Neural progenitor cell (in vitro differentiated cells): ENCODE measurements at regions not wholly inside any gene's neighbourhood (a gene's known extent, or its start where the extent isn't known, plus 50 kb on each side); places are given as distances from the start of the nearest gene placed in this dataset.
A peak's percentile ranks its signal among the peaks of the same experiment; 100 is the strongest.

Experiments used
- DNase-seq: peaks from one replicate; pipeline ENCODE4 v3.0.0-alpha.2; 2016; ENCODE audit warnings: low spot score
- H2AFZ ChIP-seq: fragments of 200-600 bp; sonication (generic); replicated peaks from 2 replicates; pipeline ENCODE4 v1.6.1; 2016; ENCODE audit warnings: antibody characterized with exemption
- H3F3A ChIP-seq: fragments of 200-600 bp; sonication (generic); 2 replicates; pipeline ENCODE4 v1.6.1; 2016; ENCODE audit warnings: antibody characterized with exemption, low read depth
- H3K27ac ChIP-seq: fragments of 200-600 bp; sonication (generic); 2 replicates; pipeline ENCODE4 v1.5.1; 2016; ENCODE audit warnings: mild to moderate bottlenecking
- H3K27me3 ChIP-seq: fragments of 200-600 bp; sonication (generic); 2 replicates; pipeline ENCODE4 v1.6.1; 2016; ENCODE audit warnings: mild to moderate bottlenecking, moderate library complexity
- H3K36me3 ChIP-seq: fragments of 200-600 bp; sonication (generic); 2 replicates; pipeline ENCODE4 v1.5.1; 2016
- H3K4me1 ChIP-seq: fragments of 200-600 bp; sonication (generic); 2 replicates; pipeline ENCODE4 v1.6.1; 2016; ENCODE audit warnings: mixed run types
- H3K4me2 ChIP-seq: fragments of 200-600 bp; sonication (generic); 2 replicates; pipeline ENCODE4 v1.6.1; 2016
- H3K4me3 ChIP-seq: fragments of 200-600 bp; sonication (generic); 2 replicates; pipeline ENCODE4 v1.5.1; 2016
- H3K79me2 ChIP-seq: fragments of 200-600 bp; sonication (generic); 2 replicates; pipeline ENCODE4 v1.6.1; 2016; ENCODE audit warnings: low read depth
- H3K9ac ChIP-seq: fragments of 200-600 bp; sonication (generic); 2 replicates; pipeline ENCODE4 v1.6.1; 2016
- H3K9me3 ChIP-seq: fragments of 200-600 bp; sonication (generic); 2 replicates; pipeline ENCODE4 v1.5.1; 2016; ENCODE audit warnings: low read depth
- H4K20me1 ChIP-seq: fragments of 200-600 bp; sonication (generic); 2 replicates; pipeline ENCODE4 v1.6.1; 2016; ENCODE audit warnings: low read depth
- H3K27ac Mint-ChIP-seq: 3 replicates; pipeline ENCODE4 v1.8.0; 2021; ENCODE audit warnings: mixed read lengths
- H3K27me3 Mint-ChIP-seq: 2 replicates; pipeline ENCODE4 v1.8.0; 2022; ENCODE audit warnings: low read depth, mild to moderate bottlenecking, inconsistent platforms, moderate library complexity, mixed read lengths; ENCODE audit not compliant: insufficient read depth
- H3K36me3 Mint-ChIP-seq: 3 replicates; pipeline ENCODE4 v1.8.0; 2021; ENCODE audit warnings: mixed read lengths
- H3K4me1 Mint-ChIP-seq: 3 replicates; pipeline ENCODE4 v1.8.0; 2021; ENCODE audit warnings: mixed read lengths
- H3K4me3 Mint-ChIP-seq: 3 replicates; pipeline ENCODE4 v1.8.0; 2021; ENCODE audit warnings: mild to moderate bottlenecking, moderate library complexity, mixed read lengths
- H3K9me3 Mint-ChIP-seq: 3 replicates; pipeline ENCODE4 v1.8.0; 2020; ENCODE audit warnings: mixed read lengths
- CTCF ChIP-seq: fragments of 200-600 bp; sonication (generic); IDR thresholded peaks from 2 replicates; pipeline ENCODE4 v1.5.1; 2017; ENCODE audit warnings: antibody characterized with exemption, mild to moderate bottlenecking
- EZH2 ChIP-seq: fragments of 200-600 bp; sonication (generic); IDR thresholded peaks from 2 replicates; pipeline ENCODE4 v1.6.1; 2017; ENCODE audit warnings: antibody characterized with exemption, mild to moderate bottlenecking, moderate library complexity
- EZH2phosphoT487 ChIP-seq: fragments of 200-600 bp; sonication (generic); IDR thresholded peaks from 2 replicates; pipeline ENCODE4 v1.6.1; 2017; ENCODE audit warnings: antibody characterized with exemption

DNA sequence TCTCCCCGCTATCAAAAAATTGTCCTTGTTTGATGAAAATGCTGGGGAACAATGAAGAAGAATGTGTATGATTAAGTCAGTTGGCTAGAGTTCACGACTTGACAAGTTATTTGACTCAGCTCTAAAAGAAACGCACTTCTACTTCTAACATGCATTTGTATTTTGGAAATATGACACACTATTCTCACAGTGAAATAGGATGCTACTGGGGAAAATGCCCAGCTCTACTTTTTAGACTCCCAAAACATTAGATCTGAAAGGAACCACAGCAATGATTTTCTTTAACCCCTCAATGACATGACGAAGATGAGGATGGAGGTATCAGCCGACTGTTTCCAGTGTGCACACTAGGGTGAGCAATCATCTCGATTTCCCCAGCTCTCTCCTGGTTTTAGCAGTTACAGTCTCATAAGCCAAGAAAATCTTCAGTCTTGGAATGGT, 83.6 kb upstream of the PCSK1 start:
- Histone ChIP-seq H3F3A (no peaks in the 10 kb centered on the region), H3K9me3 (no peaks in the 10 kb centered on the region), H3K27me3 (no peaks in the 10 kb centered on the region), H3K4me2 (no peak overlapping the region), H3K79me2 (no peaks in the 10 kb centered on the region), H3K36me3 (no peaks in the 10 kb centered on the region), H3K27ac (no peak overlapping the region), H2AFZ (no peak overlapping the region), H3K4me3 (no peak overlapping the region), H4K20me1 (no peaks in the 10 kb centered on the region), H3K9ac (no peak overlapping the region), H3K4me1 (no peaks in the 10 kb centered on the region)
- Mint-ChIP-seq H3K4me1 (peaks cover 33% of the 10 kb centered on the region), H3K9me3 (peaks cover 3% of the 10 kb centered on the region), H3K4me3 (no peak overlapping the region), H3K36me3 (peaks cover 2% of the 10 kb centered on the region), H3K27ac (no peak overlapping the region), H3K27me3 (no peaks in the 10 kb centered on the region)
- TF ChIP-seq CTCF: no peak
- TF ChIP-seq EZH2phosphoT487: no peak
- no peak for TF ChIP-seq EZH2
- DNase-seq: no peak

DNA sequence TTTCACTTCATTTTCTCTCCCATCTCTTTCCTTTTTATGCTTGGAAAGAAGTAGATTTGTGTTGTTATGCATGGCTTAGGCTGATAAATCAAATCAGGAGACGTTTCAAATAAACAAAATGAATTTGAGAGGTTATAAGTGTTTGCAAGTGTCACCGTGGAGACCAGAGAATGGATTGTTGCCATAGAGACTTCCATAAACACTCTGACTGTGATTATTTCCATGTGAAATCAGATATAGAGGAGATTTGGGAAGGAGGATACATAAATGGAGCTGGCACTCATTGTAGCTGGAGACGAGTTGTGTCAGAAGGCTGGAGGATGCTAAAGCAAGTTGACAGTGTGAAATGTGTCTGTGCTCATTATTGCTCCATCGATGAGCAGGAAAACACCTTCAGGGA, 84.2 kb upstream of the PCSK1 start:
- Histone ChIP-seq H3K36me3 (no peaks in the 10 kb centered on the region), H3K27ac (no peak overlapping the region), H3K9ac (no peak overlapping the region), H2AFZ (no peak overlapping the region), H3K9me3 (no peaks in the 10 kb centered on the region), H3K79me2 (no peaks in the 10 kb centered on the region), H4K20me1 (no peaks in the 10 kb centered on the region), H3F3A (no peaks in the 10 kb centered on the region), H3K4me2 (no peak overlapping the region), H3K4me3 (no peak overlapping the region), H3K27me3 (no peaks in the 10 kb centered on the region), H3K4me1 (no peaks in the 10 kb centered on the region)
- no peak for DNase-seq
- Mint-ChIP-seq H3K36me3 (peaks cover 2% of the 10 kb centered on the region), H3K27ac (peak overlapping the region; percentile 8), H3K4me1 (peaks cover 33% of the 10 kb centered on the region), H3K4me3 (no peak overlapping the region), H3K27me3 (peaks cover 1% of the 10 kb centered on the region), H3K9me3 (peaks cover 4% of the 10 kb centered on the region)
- TF ChIP-seq CTCF (no peak), EZH2phosphoT487 (no peak), EZH2 (no peak)

GRCh38 chr5:96520345-96520744, 87.3 kb upstream of the PCSK1 start:
- TF ChIP-seq CTCF: no peak
- no peak for TF ChIP-seq EZH2
- TF ChIP-seq EZH2phosphoT487: no peak

More at GRCh38 chr5:96520345-96520744, 87.3 kb upstream of the PCSK1 start:
- peaks cover 33% of the 10 kb centered on the region for H3K4me1 Mint-ChIP-seq
- Histone ChIP-seq H3K36me3 (no peaks in the 10 kb centered on the region), H3K9me3 (no peaks in the 10 kb centered on the region), H3K79me2 (no peaks in the 10 kb centered on the region), H3K27me3 (no peaks in the 10 kb centered on the region), H3K27ac (no peak overlapping the region), H3K4me2 (no peak overlapping the region), H2AFZ (no peak overlapping the region), H3K4me3 (no peak overlapping the region), H3F3A (no peaks in the 10 kb centered on the region), H3K9ac (no peak overlapping the region), H3K4me1 (no peaks in the 10 kb centered on the region), H4K20me1 (no peaks in the 10 kb centered on the region)
- no peak overlapping the region for H3K4me3 Mint-ChIP-seq
- peaks cover 2% of the 10 kb centered on the region for H3K27me3 Mint-ChIP-seq
- H3K27ac Mint-ChIP-seq: no peak overlapping the region
- H3K36me3 Mint-ChIP-seq: peaks cover 2% of the 10 kb centered on the region
- peaks cover 7% of the 10 kb centered on the region for H3K9me3 Mint-ChIP-seq
- no peak for DNase-seq
